Panc1 (cell line): ENCODE measurements at regions not wholly inside any gene's neighbourhood (a gene's known extent, or its start where the extent isn't known, plus 50 kb on each side); places are given as distances from the start of the nearest gene placed in this dataset.

Experiments used
- CTCF ChIP-seq: fragments of 450-650 bp; IDR thresholded peaks from 2 replicates; pipeline ENCODE4 v1.5.1; 2017; ENCODE audit warnings: mild to moderate bottlenecking
- POLR2AphosphoS5 ChIP-seq: IDR thresholded peaks from 2 replicates; pipeline ENCODE4 v1.6.1; 2012; ENCODE audit warnings: mild to moderate bottlenecking, low read depth, low read length, moderate library complexity
- TCF7L2 ChIP-seq: IDR thresholded peaks from 2 replicates; pipeline ENCODE4 v1.6.1; 2011; ENCODE audit warnings: mild to moderate bottlenecking, low read depth, low read length, inconsistent platforms

- TF ChIP-seq CTCF (no peak), POLR2AphosphoS5 (no peak), TCF7L2 (no peak)
These were observed 192.4 kb upstream of the PUM3 start for GRCh38 chr9:3036333-3036700.
